ENCODE measurements at regions not wholly inside any gene's neighbourhood (a gene's known extent, or its start where the extent isn't known, plus 50 kb on each side); places are given as distances from the start of the nearest gene placed in this dataset.

DNA sequence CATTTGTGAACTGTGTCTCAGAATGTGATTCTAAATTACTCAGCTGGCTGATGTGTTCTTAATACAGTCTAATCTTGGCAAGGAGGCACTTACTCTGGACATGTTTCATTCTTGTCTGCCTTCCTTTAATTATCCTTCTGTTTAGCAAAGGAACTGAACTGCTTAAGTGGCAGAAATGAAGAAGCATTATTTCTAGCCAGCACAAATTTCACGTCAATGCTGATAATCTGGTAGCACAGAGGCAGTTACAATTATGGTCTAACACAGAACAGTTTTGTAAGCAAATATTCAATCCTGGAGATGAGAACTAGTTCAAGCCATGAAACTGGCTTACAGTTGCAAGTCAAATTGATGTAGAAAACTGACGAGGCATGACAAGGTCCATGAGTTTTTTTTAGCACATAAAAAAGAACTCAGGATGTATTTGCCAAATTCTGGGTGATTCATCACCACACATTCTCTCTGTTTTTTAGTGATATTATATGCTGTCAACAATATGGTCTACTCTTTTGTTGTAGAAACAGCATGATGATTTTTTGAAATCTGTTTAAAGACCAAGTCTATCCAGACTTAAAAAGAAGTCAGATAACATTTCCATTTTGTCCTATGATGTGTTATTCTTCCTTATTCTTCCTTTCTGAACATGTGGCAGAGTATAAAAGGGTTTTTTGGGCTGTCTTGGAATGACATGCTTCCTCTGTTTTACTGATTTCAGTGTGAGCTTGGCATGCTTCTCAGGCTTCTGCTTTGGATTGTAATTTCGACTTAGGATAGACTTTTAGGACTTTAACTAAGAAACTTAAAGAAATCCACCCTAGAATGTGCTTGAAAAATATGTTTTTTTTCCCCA lies 154.8 kb downstream of the DNAJB9 start:
- DNase-seq (ENCODE audit: low spot score): no peak
- no peak overlapping the region for H3K27ac ChIP-seq
- no peaks in the 10 kb centered on the region for H3K9me3 ChIP-seq
- H3K4me3 ChIP-seq: no peak overlapping the region
- no peaks in the 10 kb centered on the region for H3K36me3 ChIP-seq
- intact Hi-C loops (cut with DNase I): no loop called here
- H3K27me3 ChIP-seq (replicated peaks; ENCODE audit: insufficient read depth): no peaks in the 10 kb centered on the region
- H3K4me1 ChIP-seq (replicated peaks): no peaks in the 10 kb centered on the region
- 18% methylated on average over 3 of the region's 3 CpGs for WGBS
- TF ChIP-seq POLR2A (IDR thresholded peaks at IDR 0.05) (no peak), POLR2AphosphoS5 (IDR thresholded peaks at IDR 0.05) (no peak)
- TF ChIP-seq, protein P1, sequence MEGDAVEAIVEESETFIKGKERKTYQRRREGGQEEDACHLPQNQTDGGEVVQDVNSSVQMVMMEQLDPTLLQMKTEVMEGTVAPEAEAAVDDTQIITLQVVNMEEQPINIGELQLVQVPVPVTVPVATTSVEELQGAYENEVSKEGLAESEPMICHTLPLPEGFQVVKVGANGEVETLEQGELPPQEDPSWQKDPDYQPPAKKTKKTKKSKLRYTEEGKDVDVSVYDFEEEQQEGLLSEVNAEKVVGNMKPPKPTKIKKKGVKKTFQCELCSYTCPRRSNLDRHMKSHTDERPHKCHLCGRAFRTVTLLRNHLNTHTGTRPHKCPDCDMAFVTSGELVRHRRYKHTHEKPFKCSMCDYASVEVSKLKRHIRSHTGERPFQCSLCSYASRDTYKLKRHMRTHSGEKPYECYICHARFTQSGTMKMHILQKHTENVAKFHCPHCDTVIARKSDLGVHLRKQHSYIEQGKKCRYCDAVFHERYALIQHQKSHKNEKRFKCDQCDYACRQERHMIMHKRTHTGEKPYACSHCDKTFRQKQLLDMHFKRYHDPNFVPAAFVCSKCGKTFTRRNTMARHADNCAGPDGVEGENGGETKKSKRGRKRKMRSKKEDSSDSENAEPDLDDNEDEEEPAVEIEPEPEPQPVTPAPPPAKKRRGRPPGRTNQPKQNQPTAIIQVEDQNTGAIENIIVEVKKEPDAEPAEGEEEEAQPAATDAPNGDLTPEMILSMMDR (IDR thresholded peaks at IDR 0.05): no peak

DNA sequence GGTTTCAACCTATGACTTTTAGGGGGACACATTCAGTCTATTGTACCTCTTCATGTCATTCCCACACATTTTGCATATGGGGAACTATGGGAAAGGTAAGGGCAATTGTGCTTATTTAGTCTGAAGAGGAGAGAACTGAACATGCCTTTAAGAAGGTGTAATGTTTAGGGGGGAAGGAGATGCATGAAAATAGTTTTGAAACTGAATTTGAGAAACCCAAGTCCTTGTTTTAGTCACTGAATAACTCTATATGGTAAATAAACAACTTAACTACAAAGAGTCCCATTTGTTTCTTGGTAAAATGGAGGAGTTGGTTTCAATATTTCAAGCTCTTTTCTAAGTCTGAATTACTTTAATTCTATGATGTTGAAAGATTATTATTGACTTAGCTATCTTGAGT lies 166.1 kb downstream of the DNAJB9 start:
- Histone ChIP-seq H3K4me1 (replicated peaks) (no peaks in the 10 kb centered on the region), H3K27ac (no peak overlapping the region), H3K27me3 (replicated peaks; ENCODE audit: insufficient read depth) (no peaks in the 10 kb centered on the region), H3K36me3 (no peaks in the 10 kb centered on the region), H3K9me3 (no peaks in the 10 kb centered on the region), H3K4me3 (no peak overlapping the region)
- TF ChIP-seq, protein P1 (IDR thresholded peaks at IDR 0.05): no peak
- TF ChIP-seq POLR2AphosphoS5 (IDR thresholded peaks at IDR 0.05) (no peak), POLR2A (IDR thresholded peaks at IDR 0.05) (no peak)
- DNase-seq (ENCODE audit: low spot score): no peak
- intact Hi-C loops (cut with DNase I): no loop called here

DNA sequence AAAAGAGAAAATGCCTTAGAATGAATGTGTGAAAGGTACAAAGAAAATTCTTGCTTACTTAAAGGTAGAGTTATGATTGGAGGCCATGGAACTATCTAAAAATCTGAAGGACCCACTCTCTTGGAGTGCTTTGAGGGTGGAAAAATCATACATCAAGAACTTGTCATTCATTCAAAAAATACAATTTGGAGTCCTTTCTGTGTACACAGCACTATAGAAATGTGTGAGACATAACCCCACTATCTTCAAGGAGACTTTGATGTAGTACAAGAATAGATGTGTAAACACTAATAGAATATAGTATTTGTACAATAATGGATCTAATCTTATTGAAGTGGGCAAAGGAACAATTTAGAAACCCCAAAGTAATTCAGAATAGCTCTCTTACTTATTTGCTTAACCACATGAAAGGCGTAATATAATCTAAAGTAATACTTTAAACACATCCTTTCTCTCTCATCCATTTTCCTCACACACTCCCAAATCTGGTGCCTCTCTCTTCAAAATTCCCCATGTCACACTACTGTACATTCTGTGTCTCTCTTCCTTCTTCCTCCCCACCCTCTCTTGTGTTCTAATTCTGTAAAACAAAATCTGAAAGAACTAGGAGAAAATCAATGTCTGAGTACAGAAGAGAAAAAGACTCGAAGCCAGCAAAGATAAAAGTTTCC lies 166.7 kb downstream of the DNAJB9 start:
- H3K4me1 ChIP-seq (replicated peaks): no peaks in the 10 kb centered on the region
- WGBS: 20% methylated on average over 2 of the region's 2 CpGs
- H3K9me3 ChIP-seq: no peaks in the 10 kb centered on the region
- intact Hi-C loops (cut with DNase I): no loop called here
- no peaks in the 10 kb centered on the region for H3K27me3 ChIP-seq (replicated peaks; ENCODE audit: insufficient read depth)
- TF ChIP-seq POLR2AphosphoS5 (IDR thresholded peaks at IDR 0.05) (no peak), POLR2A (IDR thresholded peaks at IDR 0.05) (no peak)
- TF ChIP-seq, protein P1 (IDR thresholded peaks at IDR 0.05): no peak
- no peak overlapping the region for H3K27ac ChIP-seq
- no peak for DNase-seq (ENCODE audit: low spot score)
- no peaks in the 10 kb centered on the region for H3K36me3 ChIP-seq
- H3K4me3 ChIP-seq: no peak overlapping the region

DNA sequence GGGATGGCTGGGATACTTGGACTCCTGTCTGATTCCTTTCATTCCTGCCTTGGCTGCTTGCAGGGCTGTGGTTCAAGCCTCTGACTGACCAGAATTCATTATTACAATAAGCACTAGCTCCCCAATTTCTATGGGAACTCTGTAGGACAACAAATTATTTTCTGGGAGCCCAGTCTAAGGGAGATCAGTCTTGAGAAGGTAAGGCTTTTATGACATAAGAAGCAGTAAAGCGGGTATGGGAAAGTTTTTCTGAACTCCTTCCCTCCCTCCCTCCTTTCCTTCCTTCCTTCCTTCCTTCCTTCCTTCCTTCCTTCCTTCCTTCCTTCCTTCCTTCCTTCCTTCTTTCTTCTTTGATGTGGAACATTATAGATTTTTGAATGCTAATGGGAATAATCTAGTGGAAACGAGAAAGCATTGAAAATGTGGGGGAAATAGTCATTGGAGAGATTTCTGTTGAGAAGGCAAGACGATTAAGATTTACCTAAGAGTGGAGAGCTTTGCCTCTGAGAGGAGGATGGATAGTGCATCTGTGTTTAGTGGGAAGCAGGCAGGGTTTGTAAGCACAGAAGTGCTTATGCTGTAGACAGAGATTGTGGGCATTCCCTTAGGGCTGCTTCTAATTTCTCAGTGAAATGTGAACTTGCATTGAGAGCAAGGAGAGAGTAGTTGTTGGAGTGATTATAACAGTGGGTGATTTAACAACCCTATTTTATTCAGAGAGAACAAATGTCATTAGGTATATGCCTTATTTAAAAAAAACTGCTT lies 201.5 kb downstream of the DNAJB9 start:
- no peak for DNase-seq (ENCODE audit: low spot score)
- Histone ChIP-seq H3K36me3 (no peaks in the 10 kb centered on the region), H3K27me3 (replicated peaks; ENCODE audit: insufficient read depth) (no peaks in the 10 kb centered on the region), H3K9me3 (no peaks in the 10 kb centered on the region), H3K4me3 (no peak overlapping the region), H3K27ac (no peak overlapping the region), H3K4me1 (replicated peaks) (no peaks in the 10 kb centered on the region)
- intact Hi-C loops (cut with DNase I): no loop called here
- TF ChIP-seq POLR2A (IDR thresholded peaks at IDR 0.05) (no peak), POLR2AphosphoS5 (IDR thresholded peaks at IDR 0.05) (no peak)
- TF ChIP-seq, protein P1 (IDR thresholded peaks at IDR 0.05): no peak
- WGBS: 84% methylated on average over 3 of the region's 3 CpGs
